H1 (cell line): ENCODE measurements at regions not wholly inside any gene's neighbourhood (a gene's known extent, or its start where the extent isn't known, plus 50 kb on each side); places are given as distances from the start of the nearest gene placed in this dataset.

ENCODE experiments used
- KDM4A ChIP-seq: IDR thresholded peaks from one replicate; pipeline ENCODE4 v1.7.1; 2012; ENCODE audit warnings: low read depth, mild to moderate bottlenecking, moderate library complexity, low read length, inconsistent platforms; ENCODE audit not compliant: severe bottlenecking
- MAFK ChIP-seq: IDR thresholded peaks from 2 replicates; pipeline ENCODE4 v1.6.1; 2012; ENCODE audit warnings: low read depth, mild to moderate bottlenecking, improper control_type of control experiment, low read length
- POLR2AphosphoS5 ChIP-seq: IDR thresholded peaks from 2 replicates; pipeline ENCODE4 v1.6.1; 2011; ENCODE audit warnings: low read depth, low read length
- SP2 ChIP-seq: IDR thresholded peaks from 2 replicates; pipeline ENCODE4 v1.6.1; 2012; ENCODE audit warnings: mild to moderate bottlenecking, low read length, inconsistent platforms
- YY1 ChIP-seq: IDR thresholded peaks from 2 replicates; pipeline ENCODE4 v1.6.1; 2011; ENCODE audit warnings: low read depth, mild to moderate bottlenecking, low read length
- TF ChIP-seq, protein P1 (sequence below): IDR thresholded peaks from 2 replicates; pipeline ENCODE4 v1.6.1; 2012; ENCODE audit warnings: inconsistent platforms
- TF ChIP-seq, protein P2 (sequence below): IDR thresholded peaks from 2 replicates; pipeline ENCODE4 v1.6.1; 2011; ENCODE audit warnings: low read length, improper control_type of control experiment

GRCh38 chr13:34803756-34804155 is 138.3 kb upstream of the NBEA start (continued):
- TF ChIP-seq KDM4A (no peak), POLR2AphosphoS5 (no peak), SP2 (no peak), YY1 (no peak), MAFK (no peak)
- TF ChIP-seq, protein P1, sequence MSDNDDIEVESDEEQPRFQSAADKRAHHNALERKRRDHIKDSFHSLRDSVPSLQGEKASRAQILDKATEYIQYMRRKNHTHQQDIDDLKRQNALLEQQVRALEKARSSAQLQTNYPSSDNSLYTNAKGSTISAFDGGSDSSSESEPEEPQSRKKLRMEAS: no peak
- TF ChIP-seq, protein P2, sequence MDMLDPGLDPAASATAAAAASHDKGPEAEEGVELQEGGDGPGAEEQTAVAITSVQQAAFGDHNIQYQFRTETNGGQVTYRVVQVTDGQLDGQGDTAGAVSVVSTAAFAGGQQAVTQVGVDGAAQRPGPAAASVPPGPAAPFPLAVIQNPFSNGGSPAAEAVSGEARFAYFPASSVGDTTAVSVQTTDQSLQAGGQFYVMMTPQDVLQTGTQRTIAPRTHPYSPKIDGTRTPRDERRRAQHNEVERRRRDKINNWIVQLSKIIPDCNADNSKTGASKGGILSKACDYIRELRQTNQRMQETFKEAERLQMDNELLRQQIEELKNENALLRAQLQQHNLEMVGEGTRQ: no peak
